ENCODE measurements at regions not wholly inside any gene's neighbourhood (a gene's known extent, or its start where the extent isn't known, plus 50 kb on each side); places are given as distances from the start of the nearest gene placed in this dataset.
"Not testable (repeated sequence)": the region's sequence is repeated elsewhere in the genome, so short reads cannot be mapped to it uniquely, and the experiment has no call there.

DNA sequence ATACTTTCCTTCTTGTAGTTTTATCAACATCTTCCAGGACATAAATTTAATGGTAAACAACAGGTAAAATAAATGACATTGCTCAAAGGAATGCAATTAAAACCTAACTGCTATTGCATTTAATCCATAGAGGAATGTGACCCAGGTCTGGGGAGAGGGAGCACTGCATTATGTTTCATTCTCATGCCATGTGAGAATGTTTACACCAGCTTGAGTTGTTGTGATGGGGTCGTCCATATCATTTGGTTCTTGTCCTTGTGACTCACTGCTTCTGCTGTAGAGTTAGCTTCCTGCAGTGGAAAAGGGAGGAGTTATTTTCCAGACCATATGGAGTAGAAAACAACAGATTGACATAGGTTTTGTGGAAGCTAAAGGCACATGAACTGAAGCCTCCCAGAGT is 129.3 kb upstream of the PMCH start:
- no peak overlapping the region for H3K27ac ChIP-seq
- TF ChIP-seq CTCF (conservative IDR thresholded peaks at IDR 0.05; ENCODE audit: low read depth): no peak
- DNase-seq (ENCODE audit: low spot score): no peak
- POLR2A ChIA-PET (ENCODE audit: low non-redundant PET): no interaction called here
- CTCF ChIA-PET: no interaction called here

- H3K27ac ChIP-seq; POLR2A ChIA-PET (ENCODE audit: low non-redundant PET); DNase-seq (ENCODE audit: low spot score); CTCF ChIA-PET: not testable (repeated sequence)
Observed at GRCh38 chr12:102325108-102325507, 127.5 kb upstream of the PMCH start.

DNA sequence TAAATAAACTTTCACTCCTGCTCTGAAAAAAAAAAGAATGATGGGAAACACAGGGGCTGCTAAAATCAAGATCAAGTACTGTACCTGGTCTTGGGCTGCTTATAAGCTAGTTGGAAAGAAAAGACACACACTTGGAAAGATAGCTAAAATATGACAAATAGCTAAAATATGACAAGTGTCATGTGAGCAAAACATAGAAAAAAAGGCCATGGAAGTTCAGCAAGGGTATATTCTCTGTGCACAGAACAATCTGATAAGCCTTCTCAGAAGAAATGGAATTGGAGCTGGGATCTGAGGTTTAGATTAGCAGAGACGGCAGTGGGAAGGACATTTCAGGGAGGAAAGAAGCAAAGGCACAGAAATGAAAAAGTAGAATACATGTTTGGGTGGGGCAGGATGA is 126.2 kb upstream of the PMCH start:
- TF ChIP-seq CTCF (conservative IDR thresholded peaks at IDR 0.05; ENCODE audit: low read depth): no peak
- ChIA-PET CTCF (no interaction called here), POLR2A (ENCODE audit: low non-redundant PET) (no interaction called here)

DNA sequence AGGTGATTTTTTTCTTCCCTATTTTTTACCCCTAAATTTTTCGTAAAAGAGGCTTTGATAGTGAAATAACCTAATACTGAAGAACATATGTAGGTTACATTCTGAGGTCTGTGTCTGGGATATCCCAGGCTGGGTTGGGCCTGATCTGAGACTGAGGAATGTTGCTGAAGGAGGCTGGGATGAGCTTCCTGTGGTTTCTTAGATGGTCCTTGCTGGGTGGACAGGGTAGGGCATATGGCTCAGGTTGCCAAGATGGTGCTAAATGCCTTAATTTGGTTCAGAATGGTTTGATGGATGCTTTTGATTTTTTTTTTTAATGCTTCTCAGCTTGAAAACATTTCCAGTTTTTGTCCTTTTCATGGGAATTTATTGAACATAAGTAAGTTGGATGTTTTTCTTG is 124.6 kb upstream of the PMCH start:
- no peak for DNase-seq (ENCODE audit: low spot score)
- ChIA-PET CTCF (interaction anchor here (0.6 kb wide), 1 partner anchor 352 kb away, joined by 3 read pairs; no protein-coding TSS in a partner anchor), POLR2A (ENCODE audit: low non-redundant PET) (no interaction called here)
- no peak overlapping the region for H3K27ac ChIP-seq
- TF ChIP-seq CTCF (conservative IDR thresholded peaks at IDR 0.05; ENCODE audit: low read depth): no peak

More for the DNA sequence above, 126.2 kb upstream of the PMCH start:
- no peak for DNase-seq (ENCODE audit: low spot score)
- no peak overlapping the region for H3K27ac ChIP-seq

DNA sequence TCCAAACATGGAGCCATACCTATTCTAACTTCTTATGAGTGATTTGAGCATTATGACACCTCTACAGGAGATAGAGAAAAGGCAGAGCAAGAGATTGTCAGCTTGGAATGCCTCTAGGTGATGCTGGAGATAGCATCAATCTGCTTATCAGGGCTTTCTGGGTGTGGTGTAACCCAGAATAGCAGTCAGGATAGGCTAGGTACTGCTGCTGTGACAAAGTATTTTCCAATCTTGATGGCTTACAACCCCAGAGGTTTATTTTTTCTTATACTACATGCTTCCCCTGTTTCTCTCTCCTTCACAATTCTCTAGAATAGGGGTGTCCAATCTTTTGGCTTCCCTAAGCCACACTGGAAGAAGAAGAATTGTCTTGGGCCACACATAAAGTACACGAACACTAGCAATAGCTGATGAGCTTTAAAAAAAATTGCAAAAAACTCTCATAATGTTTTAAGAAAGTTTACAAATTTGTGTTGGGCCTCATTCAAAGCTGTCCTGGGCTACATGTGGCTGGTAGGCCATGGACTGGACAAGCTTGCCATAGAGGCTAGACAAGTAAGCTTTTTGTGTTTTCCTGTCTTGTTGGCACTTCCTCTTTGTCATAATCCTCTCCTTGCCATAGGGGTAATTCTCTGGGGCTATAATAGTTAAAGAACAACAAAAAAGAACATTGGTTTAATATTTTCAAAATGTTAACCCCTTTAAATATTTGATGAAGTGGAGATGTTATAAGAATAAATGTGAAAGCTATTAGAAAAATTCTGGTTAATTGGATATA is 123.9 kb upstream of the PMCH start:
- ChIA-PET CTCF (interaction anchor here (0.6 kb wide), 1 partner anchor 568 kb away, joined by 3 read pairs; no protein-coding TSS in a partner anchor), POLR2A (ENCODE audit: low non-redundant PET) (no interaction called here)
- DNase-seq (ENCODE audit: low spot score): no peak
- no peak for TF ChIP-seq CTCF (conservative IDR thresholded peaks at IDR 0.05; ENCODE audit: low read depth)
- no peak overlapping the region for H3K27ac ChIP-seq

- ChIA-PET CTCF (no interaction called here), POLR2A (ENCODE audit: low non-redundant PET) (no interaction called here)
- H3K27ac ChIP-seq: no peak overlapping the region
- TF ChIP-seq CTCF (conservative IDR thresholded peaks at IDR 0.05; ENCODE audit: low read depth): no peak
- no peak for DNase-seq (ENCODE audit: low spot score)
Observed at GRCh38 chr12:102317155-102317554, 119.5 kb upstream of the PMCH start.

GRCh38 chr12:102316723-102317122 is 119.1 kb upstream of the PMCH start:
- POLR2A ChIA-PET (ENCODE audit: low non-redundant PET): no interaction called here
- H3K27ac ChIP-seq: no peak overlapping the region
- TF ChIP-seq CTCF (conservative IDR thresholded peaks at IDR 0.05; ENCODE audit: low read depth): no peak
- no peak for DNase-seq (ENCODE audit: low spot score)
- CTCF ChIA-PET: no interaction called here
